Activated CD8-positive, alpha-beta T cell treated with anti-CD3 and anti-CD28 coated beads for 36 hours (primary cell): ENCODE measurements at regions not wholly inside any gene's neighbourhood (a gene's known extent, or its start where the extent isn't known, plus 50 kb on each side); places are given as distances from the start of the nearest gene placed in this dataset.

ENCODE experiments used
- ATAC-seq: fragments of 200-7000 bp; cut with Tn5 transposase; one replicate; pipeline ENCODE4 v1.10.0; 2021; ENCODE audit warnings: mild to moderate bottlenecking, moderate library complexity
- CTCF ChIA-PET: fragments of 350-600 bp; sonication (Branson Sonifier 250); formaldehyde crosslinking; loops from one replicate; lab custom pipeline; 2021; ENCODE audit warnings: antibody characterized with exemption; lab: Charles Lee
- POLR2A ChIA-PET: fragments of 350-600 bp; sonication (Branson Sonifier 250); formaldehyde crosslinking; loops from one replicate; lab custom pipeline; 2021; ENCODE audit warnings: antibody characterized with exemption; lab: Charles Lee
- DNase-seq: peaks from one replicate; pipeline ENCODE4 v3.0.0-alpha.2; 2020
- H3K27ac Mint-ChIP-seq: one replicate; pipeline ENCODE4 v1.8.0; 2021; ENCODE audit warnings: mild to moderate bottlenecking, mixed read lengths
- H3K27me3 Mint-ChIP-seq: one replicate; pipeline ENCODE4 v1.8.0; 2021; ENCODE audit warnings: mixed read lengths
- H3K36me3 Mint-ChIP-seq: one replicate; pipeline ENCODE4 v1.8.0; 2021; ENCODE audit warnings: low read depth, mixed read lengths
- H3K4me1 Mint-ChIP-seq: one replicate; pipeline ENCODE4 v1.8.0; 2021; ENCODE audit warnings: low read depth, mixed read lengths
- H3K4me3 Mint-ChIP-seq: one replicate; pipeline ENCODE4 v1.8.0; 2021; ENCODE audit warnings: mild to moderate bottlenecking, moderate library complexity, mixed read lengths
- H3K9me3 Mint-ChIP-seq: one replicate; pipeline ENCODE4 v1.8.0; 2021; ENCODE audit warnings: mixed read lengths
- intact Hi-C: fragments of 100-400 bp; cut with micrococcal nuclease; formaldehyde crosslinking; loops from one replicate; pipeline ENCODE4 v1.10.0; 2022
- TF ChIP-seq, protein P1 (sequence below): fragments of 200-600 bp; IDR thresholded peaks from one replicate; pipeline ENCODE4 v1.8.0; 2022; ENCODE audit warnings: antibody characterized with exemption, mild to moderate bottlenecking

DNA sequence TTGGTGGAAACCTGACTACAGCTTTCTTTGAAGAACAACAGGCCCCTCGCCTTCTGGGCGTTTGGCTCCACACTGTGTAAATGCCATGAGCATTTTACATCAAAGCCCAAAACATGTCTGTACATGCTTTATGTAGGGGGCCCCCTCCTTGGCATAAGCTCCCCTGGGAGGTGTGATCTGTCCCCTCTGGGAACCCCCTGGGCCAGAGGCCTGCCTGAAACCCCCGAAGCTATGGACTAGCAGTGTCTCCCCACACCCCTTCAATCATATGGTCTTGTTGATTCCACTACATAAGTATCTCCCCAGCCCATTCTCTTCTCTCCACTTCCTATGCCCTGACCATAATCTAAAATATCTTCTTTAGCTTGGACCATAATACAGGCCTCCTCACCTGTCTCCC is 241.5 kb downstream of the C1orf94 start:
- no peak for DNase-seq
- Mint-ChIP-seq H3K4me3 (no peak overlapping the region), H3K36me3 (no peaks in the 10 kb centered on the region), H3K9me3 (no peaks in the 10 kb centered on the region), H3K4me1 (no peaks in the 10 kb centered on the region), H3K27me3 (peaks cover 16% of the 10 kb centered on the region), H3K27ac (no peak overlapping the region)
- intact Hi-C loops = no loop called here
- ChIA-PET CTCF (no interaction called here), POLR2A (no interaction called here)
- ATAC-seq = no peak
- TF ChIP-seq, protein P1, sequence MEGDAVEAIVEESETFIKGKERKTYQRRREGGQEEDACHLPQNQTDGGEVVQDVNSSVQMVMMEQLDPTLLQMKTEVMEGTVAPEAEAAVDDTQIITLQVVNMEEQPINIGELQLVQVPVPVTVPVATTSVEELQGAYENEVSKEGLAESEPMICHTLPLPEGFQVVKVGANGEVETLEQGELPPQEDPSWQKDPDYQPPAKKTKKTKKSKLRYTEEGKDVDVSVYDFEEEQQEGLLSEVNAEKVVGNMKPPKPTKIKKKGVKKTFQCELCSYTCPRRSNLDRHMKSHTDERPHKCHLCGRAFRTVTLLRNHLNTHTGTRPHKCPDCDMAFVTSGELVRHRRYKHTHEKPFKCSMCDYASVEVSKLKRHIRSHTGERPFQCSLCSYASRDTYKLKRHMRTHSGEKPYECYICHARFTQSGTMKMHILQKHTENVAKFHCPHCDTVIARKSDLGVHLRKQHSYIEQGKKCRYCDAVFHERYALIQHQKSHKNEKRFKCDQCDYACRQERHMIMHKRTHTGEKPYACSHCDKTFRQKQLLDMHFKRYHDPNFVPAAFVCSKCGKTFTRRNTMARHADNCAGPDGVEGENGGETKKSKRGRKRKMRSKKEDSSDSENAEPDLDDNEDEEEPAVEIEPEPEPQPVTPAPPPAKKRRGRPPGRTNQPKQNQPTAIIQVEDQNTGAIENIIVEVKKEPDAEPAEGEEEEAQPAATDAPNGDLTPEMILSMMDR = no peak

GRCh38 chr1:34419663-34420136 is 243.0 kb downstream of the C1orf94 start:
- Mint-ChIP-seq H3K36me3 (no peaks in the 10 kb centered on the region), H3K27me3 (peaks cover 16% of the 10 kb centered on the region), H3K27ac (no peak overlapping the region), H3K9me3 (no peaks in the 10 kb centered on the region), H3K4me1 (no peaks in the 10 kb centered on the region), H3K4me3 (no peak overlapping the region)
- intact Hi-C loops = no loop called here
- TF ChIP-seq, protein P1 = no peak
- DNase-seq (no peak), ATAC-seq (no peak)
- ChIA-PET POLR2A (no interaction called here), CTCF (no interaction called here)

DNA sequence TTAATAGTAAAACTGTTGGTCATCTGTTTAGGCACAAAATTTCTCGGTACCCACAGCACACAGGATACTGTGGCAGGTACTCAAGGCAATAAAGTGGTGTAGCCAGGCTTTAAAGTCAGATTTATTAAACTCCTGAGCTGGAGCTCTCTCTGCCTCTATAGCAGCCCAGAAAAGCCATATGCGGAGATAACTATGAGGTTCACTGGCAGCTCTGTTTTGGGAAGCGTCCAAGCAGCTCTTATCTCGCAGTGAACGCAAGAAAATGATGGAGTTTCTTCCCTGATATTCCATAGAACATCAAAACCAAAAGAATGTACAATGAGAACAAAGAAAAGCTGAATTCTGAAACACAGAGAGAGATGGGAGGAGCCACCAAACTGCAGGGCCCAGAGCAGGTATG is 248.3 kb downstream of the C1orf94 start:
- ATAC-seq = no peak
- Mint-ChIP-seq H3K27ac (no peak overlapping the region), H3K27me3 (peaks cover 8% of the 10 kb centered on the region), H3K36me3 (no peaks in the 10 kb centered on the region), H3K4me3 (no peak overlapping the region), H3K4me1 (no peaks in the 10 kb centered on the region), H3K9me3 (no peaks in the 10 kb centered on the region)
- ChIA-PET CTCF (no interaction called here), POLR2A (no interaction called here)
- intact Hi-C loops = no loop called here
- no peak for DNase-seq
- TF ChIP-seq, protein P1 = no peak

- TF ChIP-seq, protein P1 = no peak
- CTCF ChIA-PET = no interaction called here
- no peak for ATAC-seq
- intact Hi-C loops = no loop called here
- Mint-ChIP-seq H3K4me1 (no peaks in the 10 kb centered on the region), H3K27me3 (peaks cover 8% of the 10 kb centered on the region), H3K4me3 (no peak overlapping the region), H3K9me3 (no peaks in the 10 kb centered on the region), H3K27ac (no peak overlapping the region), H3K36me3 (no peaks in the 10 kb centered on the region)
- no peak for DNase-seq
- POLR2A ChIA-PET = no interaction called here
These were observed 249.1 kb downstream of the C1orf94 start for GRCh38 chr1:34425785-34426184.

- intact Hi-C loops = no loop called here
- DNase-seq (no peak), ATAC-seq (no peak)
- ChIA-PET CTCF (no interaction called here), POLR2A (no interaction called here)
- Mint-ChIP-seq H3K4me3 (no peak overlapping the region), H3K27me3 (peaks cover 8% of the 10 kb centered on the region), H3K36me3 (no peaks in the 10 kb centered on the region), H3K27ac (no peak overlapping the region), H3K4me1 (no peaks in the 10 kb centered on the region), H3K9me3 (no peaks in the 10 kb centered on the region)
- TF ChIP-seq, protein P1 = no peak
These were observed 249.7 kb downstream of the C1orf94 start for GRCh38 chr1:34426325-34426896.
